Endothelial cell of umbilical vein (primary cell): ENCODE measurements at regions not wholly inside any gene's neighbourhood (a gene's known extent, or its start where the extent isn't known, plus 50 kb on each side); places are given as distances from the start of the nearest gene placed in this dataset.

Experiments used
- CTCF ChIP-seq, 2 donors: IDR thresholded peaks; 1 replicate in 1 of 2; 2 replicates in 1 of 2; pipeline ENCODE4 v1.5.1; 2011; ENCODE audit warnings: low read length in 2 of 2, mild to moderate bottlenecking in 2 of 2, moderate library complexity in 2 of 2, control low read depth in 1 of 2, inconsistent platforms in 1 of 2, low read depth in 1 of 2; ENCODE audit not compliant: insufficient read depth in 1 of 2; ENCODE audit errors: extremely low read depth in 1 of 2
- EZH2 ChIP-seq: IDR thresholded peaks from 2 replicates; pipeline ENCODE4 v1.6.1; 2012; ENCODE audit warnings: borderline replicate concordance, low read depth, mild to moderate bottlenecking, moderate library complexity, low read length, inconsistent platforms; ENCODE audit not compliant: severe bottlenecking
- POLR2A ChIP-seq: IDR thresholded peaks from 2 replicates; pipeline ENCODE4 v1.6.1; 2012; ENCODE audit warnings: low read depth, mild to moderate bottlenecking, control low read depth, low read length
- POLR2AphosphoS5 ChIP-seq: IDR thresholded peaks from 2 replicates; pipeline ENCODE4 v1.6.1; 2012; ENCODE audit warnings: low read depth, mild to moderate bottlenecking, control low read depth, low read length, moderate library complexity; ENCODE audit not compliant: insufficient read depth

GRCh38 chr10:33410860-33411234, 76.4 kb upstream of the NRP1 start:
- no peak for TF ChIP-seq CTCF (IDR thresholded peaks at IDR 0.05; ENCODE audit: extremely low read depth in 1 of 2, insufficient read depth in 1 of 2, low read depth in 1 of 2, low read length in 2 of 2)
- no peak for TF ChIP-seq POLR2AphosphoS5
- no peak for TF ChIP-seq POLR2A
- TF ChIP-seq EZH2: no peak
